ENCODE measurements at regions not wholly inside any gene's neighbourhood (a gene's known extent, or its start where the extent isn't known, plus 50 kb on each side); places are given as distances from the start of the nearest gene placed in this dataset.

DNA sequence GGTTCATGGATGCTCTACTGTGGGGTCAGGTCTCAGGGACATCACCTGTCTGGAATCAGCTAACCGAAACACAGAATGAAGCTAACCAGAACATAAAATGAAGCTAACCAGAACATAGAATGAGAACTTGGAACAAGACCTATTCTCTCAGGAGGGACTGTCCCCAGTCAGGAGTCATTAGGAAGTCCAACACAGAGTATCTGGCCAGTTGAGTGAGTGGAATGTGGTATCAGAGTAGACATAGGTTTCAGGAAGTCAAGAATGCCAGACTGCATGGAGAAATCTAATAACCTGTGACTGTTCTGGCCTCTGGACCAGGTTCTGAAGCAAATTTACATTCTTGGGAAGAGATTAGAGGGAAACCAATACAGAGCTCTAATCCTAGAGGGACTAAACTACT is 609.6 kb downstream of the PRELID2 start:
- no peak for TF ChIP-seq POLR2A (IDR thresholded peaks at IDR 0.05)
- TF ChIP-seq, protein P1, sequence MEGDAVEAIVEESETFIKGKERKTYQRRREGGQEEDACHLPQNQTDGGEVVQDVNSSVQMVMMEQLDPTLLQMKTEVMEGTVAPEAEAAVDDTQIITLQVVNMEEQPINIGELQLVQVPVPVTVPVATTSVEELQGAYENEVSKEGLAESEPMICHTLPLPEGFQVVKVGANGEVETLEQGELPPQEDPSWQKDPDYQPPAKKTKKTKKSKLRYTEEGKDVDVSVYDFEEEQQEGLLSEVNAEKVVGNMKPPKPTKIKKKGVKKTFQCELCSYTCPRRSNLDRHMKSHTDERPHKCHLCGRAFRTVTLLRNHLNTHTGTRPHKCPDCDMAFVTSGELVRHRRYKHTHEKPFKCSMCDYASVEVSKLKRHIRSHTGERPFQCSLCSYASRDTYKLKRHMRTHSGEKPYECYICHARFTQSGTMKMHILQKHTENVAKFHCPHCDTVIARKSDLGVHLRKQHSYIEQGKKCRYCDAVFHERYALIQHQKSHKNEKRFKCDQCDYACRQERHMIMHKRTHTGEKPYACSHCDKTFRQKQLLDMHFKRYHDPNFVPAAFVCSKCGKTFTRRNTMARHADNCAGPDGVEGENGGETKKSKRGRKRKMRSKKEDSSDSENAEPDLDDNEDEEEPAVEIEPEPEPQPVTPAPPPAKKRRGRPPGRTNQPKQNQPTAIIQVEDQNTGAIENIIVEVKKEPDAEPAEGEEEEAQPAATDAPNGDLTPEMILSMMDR (IDR thresholded peaks at IDR 0.05), result no peak
